ENCODE measurements at regions not wholly inside any gene's neighbourhood (a gene's known extent, or its start where the extent isn't known, plus 50 kb on each side); places are given as distances from the start of the nearest gene placed in this dataset.
A peak's percentile ranks its signal among the peaks of the same experiment; 100 is the strongest.

- Mint-ChIP-seq H3K36me3 (ENCODE audit: low read depth) (peaks cover 8% of the 10 kb centered on the region), H3K4me3 (no peak overlapping the region), H3K9me3 (peaks cover 12% of the 10 kb centered on the region), H3K27ac (0 out of 2 replicates have a peak overlapping the region, but pooled peaks have one; percentile 53), H3K27me3 (ENCODE audit: insufficient read depth, low read depth, poor library complexity) (peaks cover 4% of the 10 kb centered on the region), H3K4me1 (no peaks in the 10 kb centered on the region)
- Histone ChIP-seq H3K79me2 (replicated peaks; ENCODE audit: insufficient read depth) (no peaks in the 10 kb centered on the region), H2AFZ (no peak overlapping the region), H3K4me3 (no peak overlapping the region), H3K36me3 (ENCODE audit: insufficient read depth) (no peaks in the 10 kb centered on the region; the same call in 1 of the 2 replicates), H3F3A (replicated peaks; ENCODE audit: low read depth) (no peaks in the 10 kb centered on the region), H3K27ac (ENCODE audit: low read depth) (no peak overlapping the region), H3K9me2 (ENCODE audit: insufficient read depth) (no peaks in the 10 kb centered on the region), H4K20me1 (replicated peaks; ENCODE audit: insufficient read depth) (no peaks in the 10 kb centered on the region), H3K4me1 (ENCODE audit: insufficient read depth) (no peaks in the 10 kb centered on the region), H3K27me3 (ENCODE audit: insufficient read depth) (no peaks in the 10 kb centered on the region), H3K4me2 (no peak overlapping the region)
- ATAC-seq: no peak
- TF ChIP-seq EZH2 (IDR thresholded peaks at IDR 0.05; ENCODE audit: low read depth, unreplicated experiment): no peak
- no peak for TF ChIP-seq NANOG (IDR thresholded peaks at IDR 0.05; ENCODE audit: borderline replicate concordance)
- no peak for TF ChIP-seq CTCF (conservative IDR thresholded peaks at IDR 0.05; ENCODE audit: low read depth in 2 of 2)
- TF ChIP-seq ETS1 (IDR thresholded peaks at IDR 0.05): no peak
- no peak for TF ChIP-seq ZNF462 (CRISPR knock-in tag; IDR thresholded peaks at IDR 0.05)
- TF ChIP-seq EZH2phosphoT487 (IDR thresholded peaks at IDR 0.05; ENCODE audit: unreplicated experiment): no peak
- TF ChIP-seq CREB1 (CRISPR knock-in tag; IDR thresholded peaks at IDR 0.05; ENCODE audit: low read depth): no peak
- TF ChIP-seq ZNF331 (CRISPR knock-in tag; IDR thresholded peaks at IDR 0.05; ENCODE audit: low read depth): no peak
- TF ChIP-seq JUNB (IDR thresholded peaks at IDR 0.05; ENCODE audit: unreplicated experiment): no peak
- no peak for TF ChIP-seq ZNF114 (CRISPR knock-in tag; IDR thresholded peaks at IDR 0.05)
- no peak for TF ChIP-seq POLR2AphosphoS5 (IDR thresholded peaks at IDR 0.05; ENCODE audit: low read depth)
- no peak for TF ChIP-seq REST (IDR thresholded peaks at IDR 0.05; ENCODE audit: unreplicated experiment)
- TF ChIP-seq STAT1 (IDR thresholded peaks at IDR 0.05; ENCODE audit: unreplicated experiment): no peak
- no peak for DNase-seq (ENCODE audit: low spot score)
Measured at GRCh38 chr14:39890026-39890425, 457.8 kb upstream of the FBXO33 start.

Data from GM23338 (cell line).